GM23338 (cell line): ENCODE measurements at regions not wholly inside any gene's neighbourhood (a gene's known extent, or its start where the extent isn't known, plus 50 kb on each side); places are given as distances from the start of the nearest gene placed in this dataset.

Experiments used
- ATAC-seq: fragments of 200-7000 bp; cut with Tn5 transposase; 3 replicates; pipeline ENCODE4 v1.9.1; 2020
- DNase-seq: peaks from one replicate; pipeline ENCODE4 v3.0.0-alpha.2; 2015; ENCODE audit warnings: low spot score
- H2AFZ ChIP-seq: fragments of 200-600 bp; sonication (generic); 2 replicates; pipeline ENCODE4 v1.8.0; 2016; ENCODE audit warnings: antibody characterized with exemption, mild to moderate bottlenecking, moderate library complexity
- H3F3A ChIP-seq: fragments of 200-600 bp; sonication (generic); replicated peaks from 2 replicates; pipeline ENCODE4 v1.8.0; 2017; ENCODE audit warnings: antibody characterized with exemption, mixed run types, low read depth
- H3K27ac ChIP-seq: fragments of 200-600 bp; sonication (generic); 2 replicates; pipeline ENCODE4 v1.6.1; 2016; ENCODE audit warnings: low read depth
- H3K27me3 ChIP-seq: fragments of 200-600 bp; sonication (generic); 2 replicates; pipeline ENCODE4 v1.8.0; 2016; ENCODE audit warnings: mild to moderate bottlenecking, mixed run types, moderate library complexity; ENCODE audit not compliant: insufficient read depth
- H3K36me3 ChIP-seq: fragments of 200-600 bp; sonication (generic); 2 replicates; pipeline ENCODE4 v1.8.0; 2016; ENCODE audit warnings: mild to moderate bottlenecking; ENCODE audit not compliant: insufficient read depth
- H3K4me1 ChIP-seq: fragments of 200-600 bp; sonication (generic); 2 replicates; pipeline ENCODE4 v1.8.0; 2016; ENCODE audit warnings: mild to moderate bottlenecking, moderate library complexity; ENCODE audit not compliant: insufficient read depth
- H3K4me2 ChIP-seq: fragments of 200-600 bp; sonication (generic); 2 replicates; pipeline ENCODE4 v1.7.1; 2017; ENCODE audit warnings: mixed run types
- H3K4me3 ChIP-seq: fragments of 200-600 bp; sonication (generic); 2 replicates; pipeline ENCODE4 v1.6.1; 2016; ENCODE audit warnings: mixed run types
- H3K79me2 ChIP-seq: fragments of 200-600 bp; sonication (generic); replicated peaks from 2 replicates; pipeline ENCODE4 v1.8.0; 2017; ENCODE audit warnings: mild to moderate bottlenecking; ENCODE audit not compliant: insufficient read depth
- H3K9me2 ChIP-seq: fragments of 200-600 bp; sonication (generic); 2 replicates; pipeline ENCODE4 v1.8.0; 2017; ENCODE audit not compliant: insufficient read depth
- H4K20me1 ChIP-seq: fragments of 200-600 bp; sonication (generic); replicated peaks from 2 replicates; pipeline ENCODE4 v1.8.0; 2017; ENCODE audit warnings: mild to moderate bottlenecking; ENCODE audit not compliant: insufficient read depth
- H3K27ac Mint-ChIP-seq: 2 replicates; pipeline ENCODE4 v1.8.0; 2020; ENCODE audit warnings: inconsistent platforms, mild to moderate bottlenecking, moderate library complexity, mixed read lengths
- H3K27me3 Mint-ChIP-seq: 3 replicates; pipeline ENCODE4 v1.8.0; 2022; ENCODE audit warnings: low read depth, mild to moderate bottlenecking, moderate library complexity, mixed read lengths, inconsistent platforms; ENCODE audit not compliant: insufficient read depth, poor library complexity
- H3K36me3 Mint-ChIP-seq: 3 replicates; pipeline ENCODE4 v1.8.0; 2021; ENCODE audit warnings: low read depth, mild to moderate bottlenecking, inconsistent platforms, moderate library complexity, mixed read lengths
- H3K4me1 Mint-ChIP-seq: 3 replicates; pipeline ENCODE4 v1.8.0; 2020; ENCODE audit warnings: mild to moderate bottlenecking, inconsistent platforms, mixed read lengths
- H3K4me3 Mint-ChIP-seq: 3 replicates; pipeline ENCODE4 v1.8.0; 2021; ENCODE audit warnings: moderate library complexity, mild to moderate bottlenecking, inconsistent platforms, mixed read lengths
- H3K9me3 Mint-ChIP-seq: 3 replicates; pipeline ENCODE4 v1.8.0; 2020; ENCODE audit warnings: moderate library complexity, mild to moderate bottlenecking, inconsistent platforms, mixed read lengths
- CREB1 ChIP-seq: fragments of 250-450 bp; sonication (Bioruptor Pico); IDR thresholded peaks from 2 replicates; pipeline ENCODE4 v1.5.0; 2020; ENCODE audit warnings: low read depth, mild to moderate bottlenecking, moderate library complexity
- EZH2 ChIP-seq: fragments of 200-600 bp; sonication (generic); IDR thresholded peaks from one replicate; pipeline ENCODE4 v1.8.0; 2017; ENCODE audit warnings: antibody characterized with exemption, mild to moderate bottlenecking, low read depth; ENCODE audit not compliant: unreplicated experiment
- EZH2phosphoT487 ChIP-seq: fragments of 200-600 bp; sonication (generic); IDR thresholded peaks from one replicate; pipeline ENCODE4 v1.8.1; 2018; ENCODE audit warnings: antibody characterized with exemption; ENCODE audit not compliant: unreplicated experiment
- JUNB ChIP-seq: IDR thresholded peaks from one replicate; pipeline ENCODE4 v1.6.1; 2016; ENCODE audit warnings: antibody characterized with exemption; ENCODE audit not compliant: unreplicated experiment
- NANOG ChIP-seq: IDR thresholded peaks from 2 replicates; pipeline ENCODE4 v1.6.1; 2016; ENCODE audit warnings: antibody characterized with exemption, borderline replicate concordance
- POLR2AphosphoS5 ChIP-seq: IDR thresholded peaks from 2 replicates; pipeline ENCODE4 v1.6.1; 2016; ENCODE audit warnings: antibody characterized with exemption, low read depth
- STAT1 ChIP-seq: IDR thresholded peaks from one replicate; pipeline ENCODE4 v1.6.1; 2016; ENCODE audit warnings: antibody characterized with exemption; ENCODE audit not compliant: unreplicated experiment
- ZNF114 ChIP-seq: fragments of 250-450 bp; sonication (Bioruptor Pico); IDR thresholded peaks from 2 replicates; pipeline ENCODE4 v1.5.0; 2020; ENCODE audit warnings: mild to moderate bottlenecking, moderate library complexity
- ZNF331 ChIP-seq: fragments of 250-450 bp; sonication (Bioruptor Pico); IDR thresholded peaks from 2 replicates; pipeline ENCODE4 v1.5.0; 2020; ENCODE audit warnings: low read depth, mild to moderate bottlenecking, moderate library complexity
- TF ChIP-seq, protein P1 (sequence below): fragments of 250-450 bp; sonication (Bioruptor Pico); IDR thresholded peaks from 2 replicates; pipeline ENCODE4 v1.5.0; 2020; ENCODE audit warnings: mild to moderate bottlenecking, moderate library complexity
- TF ChIP-seq, protein P2 (sequence below): IDR thresholded peaks from one replicate; pipeline ENCODE4 v1.6.1; 2018; ENCODE audit warnings: antibody characterized with exemption; ENCODE audit not compliant: unreplicated experiment
- TF ChIP-seq, protein P3 (sequence below): IDR thresholded peaks from 2 replicates; pipeline ENCODE4 v1.6.1; 2016; ENCODE audit warnings: antibody characterized with exemption
- TF ChIP-seq, protein P4 (sequence below), 2 experiments: fragments of 200-600 bp in 1 of 2; sonication (generic) in 1 of 2; conservative IDR thresholded peaks; 2 replicates each; pipeline versions ENCODE4 v1.5.1 to v1.6.1; 2016 to 2017; ENCODE audit warnings: antibody characterized with exemption in 2 of 2, low read depth in 2 of 2, mild to moderate bottlenecking in 2 of 2, moderate library complexity in 1 of 2

DNA sequence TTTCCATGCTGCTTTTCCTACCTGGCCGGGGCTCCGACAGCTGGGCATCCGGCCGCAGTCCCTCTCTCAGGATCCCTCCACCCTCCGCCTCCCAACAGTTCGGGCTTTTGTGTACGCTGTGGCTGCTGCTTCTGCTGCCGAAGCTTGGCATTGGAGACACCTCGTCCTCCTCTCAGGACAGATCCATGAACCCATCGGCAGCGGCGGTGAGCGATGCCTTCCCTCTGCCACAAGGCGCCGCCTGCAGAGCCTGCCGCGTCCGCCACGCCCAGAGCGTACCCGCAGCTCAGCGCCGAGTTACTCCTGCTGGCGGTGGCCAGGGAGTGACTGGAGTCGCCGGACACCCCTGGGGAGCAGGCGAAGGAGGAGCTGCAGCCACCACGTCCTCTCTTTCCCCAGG is 2032.8 kb downstream of the TP53TG3F start:
- no peak overlapping the region for H3K4me3 Mint-ChIP-seq
- H3K4me1 Mint-ChIP-seq: no peaks in the 10 kb centered on the region
- no peaks in the 10 kb centered on the region for H3F3A ChIP-seq
- H3K27ac Mint-ChIP-seq: no peak overlapping the region
- no peaks in the 10 kb centered on the region for H3K4me1 ChIP-seq
- no peaks in the 10 kb centered on the region for H3K9me2 ChIP-seq
- H3K4me2 ChIP-seq: no peak overlapping the region
- H3K27me3 Mint-ChIP-seq: no peaks in the 10 kb centered on the region
- no peaks in the 10 kb centered on the region for H3K36me3 ChIP-seq
- no peaks in the 10 kb centered on the region for H3K79me2 ChIP-seq
- no peak for TF ChIP-seq ZNF331
- TF ChIP-seq, protein P1, sequence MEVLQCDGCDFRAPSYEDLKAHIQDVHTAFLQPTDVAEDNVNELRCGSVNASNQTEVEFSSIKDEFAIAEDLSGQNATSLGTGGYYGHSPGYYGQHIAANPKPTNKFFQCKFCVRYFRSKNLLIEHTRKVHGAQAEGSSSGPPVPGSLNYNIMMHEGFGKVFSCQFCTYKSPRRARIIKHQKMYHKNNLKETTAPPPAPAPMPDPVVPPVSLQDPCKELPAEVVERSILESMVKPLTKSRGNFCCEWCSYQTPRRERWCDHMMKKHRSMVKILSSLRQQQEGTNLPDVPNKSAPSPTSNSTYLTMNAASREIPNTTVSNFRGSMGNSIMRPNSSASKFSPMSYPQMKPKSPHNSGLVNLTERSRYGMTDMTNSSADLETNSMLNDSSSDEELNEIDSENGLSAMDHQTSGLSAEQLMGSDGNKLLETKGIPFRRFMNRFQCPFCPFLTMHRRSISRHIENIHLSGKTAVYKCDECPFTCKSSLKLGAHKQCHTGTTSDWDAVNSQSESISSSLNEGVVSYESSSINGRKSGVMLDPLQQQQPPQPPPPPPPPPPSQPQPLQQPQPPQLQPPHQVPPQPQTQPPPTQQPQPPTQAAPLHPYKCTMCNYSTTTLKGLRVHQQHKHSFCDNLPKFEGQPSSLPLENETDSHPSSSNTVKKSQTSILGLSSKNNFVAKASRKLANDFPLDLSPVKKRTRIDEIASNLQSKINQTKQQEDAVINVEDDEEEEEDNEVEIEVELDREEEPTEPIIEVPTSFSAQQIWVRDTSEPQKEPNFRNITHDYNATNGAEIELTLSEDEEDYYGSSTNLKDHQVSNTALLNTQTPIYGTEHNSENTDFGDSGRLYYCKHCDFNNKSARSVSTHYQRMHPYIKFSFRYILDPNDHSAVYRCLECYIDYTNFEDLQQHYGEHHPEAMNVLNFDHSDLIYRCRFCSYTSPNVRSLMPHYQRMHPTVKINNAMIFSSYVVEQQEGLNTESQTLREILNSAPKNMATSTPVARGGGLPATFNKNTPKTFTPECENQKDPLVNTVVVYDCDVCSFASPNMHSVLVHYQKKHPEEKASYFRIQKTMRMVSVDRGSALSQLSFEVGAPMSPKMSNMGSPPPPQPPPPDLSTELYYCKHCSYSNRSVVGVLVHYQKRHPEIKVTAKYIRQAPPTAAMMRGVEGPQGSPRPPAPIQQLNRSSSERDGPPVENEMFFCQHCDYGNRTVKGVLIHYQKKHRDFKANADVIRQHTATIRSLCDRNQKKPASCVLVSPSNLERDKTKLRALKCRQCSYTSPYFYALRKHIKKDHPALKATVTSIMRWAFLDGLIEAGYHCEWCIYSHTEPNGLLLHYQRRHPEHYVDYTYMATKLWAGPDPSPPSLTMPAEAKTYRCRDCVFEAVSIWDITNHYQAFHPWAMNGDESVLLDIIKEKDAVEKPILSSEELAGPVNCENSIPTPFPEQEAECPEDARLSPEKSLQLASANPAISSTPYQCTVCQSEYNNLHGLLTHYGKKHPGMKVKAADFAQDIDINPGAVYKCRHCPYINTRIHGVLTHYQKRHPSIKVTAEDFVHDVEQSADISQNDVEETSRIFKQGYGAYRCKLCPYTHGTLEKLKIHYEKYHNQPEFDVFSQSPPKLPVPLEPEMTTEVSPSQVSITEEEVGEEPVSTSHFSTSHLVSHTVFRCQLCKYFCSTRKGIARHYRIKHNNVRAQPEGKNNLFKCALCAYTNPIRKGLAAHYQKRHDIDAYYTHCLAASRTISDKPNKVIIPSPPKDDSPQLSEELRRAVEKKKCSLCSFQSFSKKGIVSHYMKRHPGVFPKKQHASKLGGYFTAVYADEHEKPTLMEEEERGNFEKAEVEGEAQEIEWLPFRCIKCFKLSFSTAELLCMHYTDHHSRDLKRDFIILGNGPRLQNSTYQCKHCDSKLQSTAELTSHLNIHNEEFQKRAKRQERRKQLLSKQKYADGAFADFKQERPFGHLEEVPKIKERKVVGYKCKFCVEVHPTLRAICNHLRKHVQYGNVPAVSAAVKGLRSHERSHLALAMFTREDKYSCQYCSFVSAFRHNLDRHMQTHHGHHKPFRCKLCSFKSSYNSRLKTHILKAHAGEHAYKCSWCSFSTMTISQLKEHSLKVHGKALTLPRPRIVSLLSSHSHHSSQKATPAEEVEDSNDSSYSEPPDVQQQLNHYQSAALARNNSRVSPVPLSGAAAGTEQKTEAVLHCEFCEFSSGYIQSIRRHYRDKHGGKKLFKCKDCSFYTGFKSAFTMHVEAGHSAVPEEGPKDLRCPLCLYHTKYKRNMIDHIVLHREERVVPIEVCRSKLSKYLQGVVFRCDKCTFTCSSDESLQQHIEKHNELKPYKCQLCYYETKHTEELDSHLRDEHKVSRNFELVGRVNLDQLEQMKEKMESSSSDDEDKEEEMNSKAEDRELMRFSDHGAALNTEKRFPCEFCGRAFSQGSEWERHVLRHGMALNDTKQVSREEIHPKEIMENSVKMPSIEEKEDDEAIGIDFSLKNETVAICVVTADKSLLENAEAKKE (CRISPR knock-in tag): no peak
- no peak for TF ChIP-seq NANOG
- TF ChIP-seq, protein P2, sequence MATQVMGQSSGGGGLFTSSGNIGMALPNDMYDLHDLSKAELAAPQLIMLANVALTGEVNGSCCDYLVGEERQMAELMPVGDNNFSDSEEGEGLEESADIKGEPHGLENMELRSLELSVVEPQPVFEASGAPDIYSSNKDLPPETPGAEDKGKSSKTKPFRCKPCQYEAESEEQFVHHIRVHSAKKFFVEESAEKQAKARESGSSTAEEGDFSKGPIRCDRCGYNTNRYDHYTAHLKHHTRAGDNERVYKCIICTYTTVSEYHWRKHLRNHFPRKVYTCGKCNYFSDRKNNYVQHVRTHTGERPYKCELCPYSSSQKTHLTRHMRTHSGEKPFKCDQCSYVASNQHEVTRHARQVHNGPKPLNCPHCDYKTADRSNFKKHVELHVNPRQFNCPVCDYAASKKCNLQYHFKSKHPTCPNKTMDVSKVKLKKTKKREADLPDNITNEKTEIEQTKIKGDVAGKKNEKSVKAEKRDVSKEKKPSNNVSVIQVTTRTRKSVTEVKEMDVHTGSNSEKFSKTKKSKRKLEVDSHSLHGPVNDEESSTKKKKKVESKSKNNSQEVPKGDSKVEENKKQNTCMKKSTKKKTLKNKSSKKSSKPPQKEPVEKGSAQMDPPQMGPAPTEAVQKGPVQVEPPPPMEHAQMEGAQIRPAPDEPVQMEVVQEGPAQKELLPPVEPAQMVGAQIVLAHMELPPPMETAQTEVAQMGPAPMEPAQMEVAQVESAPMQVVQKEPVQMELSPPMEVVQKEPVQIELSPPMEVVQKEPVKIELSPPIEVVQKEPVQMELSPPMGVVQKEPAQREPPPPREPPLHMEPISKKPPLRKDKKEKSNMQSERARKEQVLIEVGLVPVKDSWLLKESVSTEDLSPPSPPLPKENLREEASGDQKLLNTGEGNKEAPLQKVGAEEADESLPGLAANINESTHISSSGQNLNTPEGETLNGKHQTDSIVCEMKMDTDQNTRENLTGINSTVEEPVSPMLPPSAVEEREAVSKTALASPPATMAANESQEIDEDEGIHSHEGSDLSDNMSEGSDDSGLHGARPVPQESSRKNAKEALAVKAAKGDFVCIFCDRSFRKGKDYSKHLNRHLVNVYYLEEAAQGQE: no peak
- no peak for TF ChIP-seq EZH2
- no peak for TF ChIP-seq STAT1
- TF ChIP-seq POLR2AphosphoS5: no peak
- TF ChIP-seq, protein P3, sequence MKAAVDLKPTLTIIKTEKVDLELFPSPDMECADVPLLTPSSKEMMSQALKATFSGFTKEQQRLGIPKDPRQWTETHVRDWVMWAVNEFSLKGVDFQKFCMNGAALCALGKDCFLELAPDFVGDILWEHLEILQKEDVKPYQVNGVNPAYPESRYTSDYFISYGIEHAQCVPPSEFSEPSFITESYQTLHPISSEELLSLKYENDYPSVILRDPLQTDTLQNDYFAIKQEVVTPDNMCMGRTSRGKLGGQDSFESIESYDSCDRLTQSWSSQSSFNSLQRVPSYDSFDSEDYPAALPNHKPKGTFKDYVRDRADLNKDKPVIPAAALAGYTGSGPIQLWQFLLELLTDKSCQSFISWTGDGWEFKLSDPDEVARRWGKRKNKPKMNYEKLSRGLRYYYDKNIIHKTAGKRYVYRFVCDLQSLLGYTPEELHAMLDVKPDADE: no peak
- TF ChIP-seq ZNF114 (CRISPR knock-in tag): no peak
- no peak for TF ChIP-seq JUNB
- TF ChIP-seq, protein P4, sequence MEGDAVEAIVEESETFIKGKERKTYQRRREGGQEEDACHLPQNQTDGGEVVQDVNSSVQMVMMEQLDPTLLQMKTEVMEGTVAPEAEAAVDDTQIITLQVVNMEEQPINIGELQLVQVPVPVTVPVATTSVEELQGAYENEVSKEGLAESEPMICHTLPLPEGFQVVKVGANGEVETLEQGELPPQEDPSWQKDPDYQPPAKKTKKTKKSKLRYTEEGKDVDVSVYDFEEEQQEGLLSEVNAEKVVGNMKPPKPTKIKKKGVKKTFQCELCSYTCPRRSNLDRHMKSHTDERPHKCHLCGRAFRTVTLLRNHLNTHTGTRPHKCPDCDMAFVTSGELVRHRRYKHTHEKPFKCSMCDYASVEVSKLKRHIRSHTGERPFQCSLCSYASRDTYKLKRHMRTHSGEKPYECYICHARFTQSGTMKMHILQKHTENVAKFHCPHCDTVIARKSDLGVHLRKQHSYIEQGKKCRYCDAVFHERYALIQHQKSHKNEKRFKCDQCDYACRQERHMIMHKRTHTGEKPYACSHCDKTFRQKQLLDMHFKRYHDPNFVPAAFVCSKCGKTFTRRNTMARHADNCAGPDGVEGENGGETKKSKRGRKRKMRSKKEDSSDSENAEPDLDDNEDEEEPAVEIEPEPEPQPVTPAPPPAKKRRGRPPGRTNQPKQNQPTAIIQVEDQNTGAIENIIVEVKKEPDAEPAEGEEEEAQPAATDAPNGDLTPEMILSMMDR (conservative IDR thresholded peaks at IDR 0.05; ENCODE audit: low read depth in 2 of 2): no peak
- no peak for TF ChIP-seq EZH2phosphoT487
- TF ChIP-seq CREB1 (CRISPR knock-in tag): no peak
- no peaks in the 10 kb centered on the region for H4K20me1 ChIP-seq
- no peak overlapping the region for H2AFZ ChIP-seq
- no peak overlapping the region for H3K27ac ChIP-seq
- no peak for ATAC-seq
- no peak overlapping the region for H3K4me3 ChIP-seq
- no peaks in the 10 kb centered on the region for H3K27me3 ChIP-seq
- peaks cover 27% of the 10 kb centered on the region for H3K36me3 Mint-ChIP-seq
- no peak for DNase-seq
- H3K9me3 Mint-ChIP-seq: peaks cover 92% of the 10 kb centered on the region
